ENCODE measurements at regions not wholly inside any gene's neighbourhood (a gene's known extent, or its start where the extent isn't known, plus 50 kb on each side); places are given as distances from the start of the nearest gene placed in this dataset.

DNA sequence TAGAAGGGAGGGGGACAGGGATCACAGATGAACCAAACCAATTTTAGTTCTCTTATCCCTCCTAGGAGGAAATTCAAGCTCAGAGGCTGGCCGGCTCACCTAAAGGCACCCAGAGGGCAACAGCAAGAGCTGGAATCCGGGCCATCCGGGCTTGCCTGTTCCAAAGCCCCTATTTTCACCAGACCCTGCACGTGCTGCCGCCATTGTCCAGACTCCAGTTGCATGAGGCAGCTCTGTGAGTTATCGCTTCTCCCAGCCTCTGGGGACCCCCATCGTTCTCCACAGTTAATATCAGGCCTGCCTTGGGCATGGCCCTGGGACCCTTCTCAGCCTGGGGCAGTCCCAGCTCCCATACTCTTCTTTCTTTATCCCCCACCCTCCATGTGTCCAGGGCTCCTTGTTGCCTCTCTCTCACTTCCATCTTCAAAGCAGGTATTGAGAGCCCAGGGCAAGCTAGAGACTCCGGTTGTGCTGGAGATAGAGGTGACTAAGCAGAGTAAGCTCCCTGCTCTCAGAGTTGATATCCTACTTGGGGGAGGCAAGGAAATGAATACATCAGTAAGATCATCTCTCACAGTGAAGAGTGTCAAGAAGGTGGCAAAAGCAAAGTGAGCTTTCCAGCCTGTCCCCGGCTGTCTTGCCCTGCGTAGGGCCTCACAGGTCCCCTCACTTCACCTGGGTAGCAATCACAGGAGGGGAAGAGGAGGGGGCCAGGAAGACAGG, 322.8 kb downstream of the UACA start:
- TF ChIP-seq CTCF (IDR thresholded peaks at IDR 0.05) (no peak), POLR2A (IDR thresholded peaks at IDR 0.05) (no peak)
